A673 (cell line): ENCODE measurements at regions not wholly inside any gene's neighbourhood (a gene's known extent, or its start where the extent isn't known, plus 50 kb on each side); places are given as distances from the start of the nearest gene placed in this dataset.

Source experiments
- CTCF ChIP-seq: fragments of 300-800, 200-600 bp; sonication (generic); conservative IDR thresholded peaks from 2 replicates; pipeline ENCODE4 v1.5.1; 2017; ENCODE audit warnings: low read depth, mild to moderate bottlenecking, antibody characterized with exemption, low read length, moderate library complexity, mixed read lengths
- EZH2 ChIP-seq: fragments of 200-600 bp; sonication (generic); IDR thresholded peaks from 2 replicates; pipeline ENCODE4 v1.6.1; 2017; ENCODE audit warnings: borderline replicate concordance, low read depth, mild to moderate bottlenecking, mixed read lengths, antibody characterized with exemption, low read length; ENCODE audit not compliant: poor library complexity, severe bottlenecking

GRCh38 chr17:20805751-20806150, 226.2 kb downstream of the CDRT15L2 start:
- TF ChIP-seq CTCF, result no peak
- TF ChIP-seq EZH2, result no peak
